GM12878 (cell line): ENCODE measurements at regions not wholly inside any gene's neighbourhood (a gene's known extent, or its start where the extent isn't known, plus 50 kb on each side); places are given as distances from the start of the nearest gene placed in this dataset.
A peak's percentile ranks its signal among the peaks of the same experiment; 100 is the strongest.

Source experiments
- ATAC-seq: fragments of 200-7000 bp; cut with Tn5 transposase; 3 replicates; pipeline ENCODE4 v1.9.1; 2020; ENCODE audit warnings: mild to moderate bottlenecking, moderate library complexity
- BruUV-seq: library from RNA; stranded (reverse); fragments of 400-500 nt; replicated peaks from 2 replicates; lab custom pipeline; 2021; lab: Mats Ljungman, UMichigan
- CTCF ChIA-PET: fragments of 300-600 bp; sonication (Branson Sonifier 250); formaldehyde crosslinking; extraction: SDS; loops from one replicate; lab custom pipeline; 2021; ENCODE audit warnings: inconsistent platforms; lab: Yijun Ruan, JAX
- POLR2A ChIA-PET: fragments of 350-600 bp; formaldehyde crosslinking; extraction: SDS; loops from one replicate; lab custom pipeline; 2021; ENCODE audit warnings: inconsistent platforms; lab: Charles Lee
- RAD21 ChIA-PET: fragments of 300-600 bp; sonication (Branson Sonifier 250); formaldehyde crosslinking; loops from one replicate; lab custom pipeline; 2023; ENCODE audit warnings: antibody characterized with exemption; ENCODE audit not compliant: unreplicated experiment; lab: Charles Lee
- SMC1A ChIA-PET: fragments of 300-600 bp; sonication (Branson Sonifier 250); formaldehyde crosslinking; loops from one replicate; lab custom pipeline; 2023; ENCODE audit not compliant: unreplicated experiment, uncharacterized antibody; lab: Charles Lee
- DNase-seq: peaks from one replicate; pipeline ENCODE4 v3.0.0-alpha.2; 2011; ENCODE audit warnings: low read depth, low spot score
- FAIRE-seq: peaks from 3 replicates; lab custom pipeline; 2011; peaks lifted over from hg19 to GRCh38; lab: Jason Lieb, UNC
- H2AFZ ChIP-seq: 2 replicates; pipeline ENCODE4 v1.6.0; 2011; ENCODE audit warnings: low read depth, low read length, control low read depth; ENCODE audit not compliant: control insufficient read depth
- H3K27ac ChIP-seq: 2 replicates; pipeline ENCODE4 v1.5.1; 2011; ENCODE audit warnings: control low read depth; ENCODE audit not compliant: control insufficient read depth, insufficient read depth
- H3K27me3 ChIP-seq, 2 experiments: replicated peaks in 1 of 2; 2 replicates each; pipeline versions ENCODE4 v1.6.0 to v1.6.1; 2011; ENCODE audit warnings: low read length in 1 of 2; ENCODE audit not compliant: control insufficient read depth in 2 of 2, insufficient read depth in 2 of 2
- H3K36me3 ChIP-seq, 2 experiments: 2 replicates each; pipeline ENCODE4 v1.5.1; 2011; ENCODE audit warnings: low read length in 1 of 2; ENCODE audit not compliant: control insufficient read depth in 2 of 2, insufficient read depth in 2 of 2
- H3K4me1 ChIP-seq: 2 replicates; pipeline ENCODE4 v1.6.1; 2011; ENCODE audit warnings: mild to moderate bottlenecking, low read length, moderate library complexity, mixed read lengths; ENCODE audit not compliant: control insufficient read depth, insufficient read depth
- H3K4me2 ChIP-seq: 2 replicates; pipeline ENCODE4 v1.6.0; 2011; ENCODE audit warnings: control low read depth; ENCODE audit not compliant: control insufficient read depth, insufficient read depth
- H3K4me3 ChIP-seq: fragments of 200-600 bp; sonication (generic); 2 replicates; pipeline ENCODE4 v1.5.1; 2016
- H3K79me2 ChIP-seq: 2 replicates; pipeline ENCODE4 v1.6.0; 2011; ENCODE audit warnings: low read length; ENCODE audit not compliant: control insufficient read depth, insufficient read depth
- H3K9ac ChIP-seq: 2 replicates; pipeline ENCODE4 v1.8.0; 2011; ENCODE audit warnings: low read length, control low read depth, mixed read lengths; ENCODE audit not compliant: control insufficient read depth, insufficient read depth
- H3K9me3 ChIP-seq: replicated peaks from 3 replicates; pipeline ENCODE4 v1.5.1; 2011; ENCODE audit warnings: mild to moderate bottlenecking, low read length; ENCODE audit not compliant: control insufficient read depth, insufficient read depth
- H4K20me1 ChIP-seq: 2 replicates; pipeline ENCODE4 v1.6.0; 2011; ENCODE audit not compliant: control insufficient read depth, insufficient read depth
- ETV6 ChIP-seq, 2 experiments: fragments of 450-650 bp in 1 of 2; IDR thresholded peaks in 1 of 2; conservative IDR thresholded peaks in 1 of 2; 2 replicates each; pipeline ENCODE4 v1.6.1; 2014; ENCODE audit warnings: antibody characterized with exemption in 1 of 2, borderline replicate concordance in 1 of 2, low read depth in 1 of 2, mild to moderate bottlenecking in 1 of 2, moderate library complexity in 1 of 2
- NFXL1 ChIP-seq: fragments of 450-650 bp; IDR thresholded peaks from 2 replicates; pipeline ENCODE4 v1.6.1; 2017; ENCODE audit warnings: antibody characterized with exemption, mild to moderate bottlenecking, borderline replicate concordance
- WRNIP1 ChIP-seq: IDR thresholded peaks from 2 replicates; pipeline ENCODE4 v1.6.1; 2011; ENCODE audit warnings: low read depth, low read length, improper control_type of control experiment, borderline replicate concordance
- WGBS: methylation state at CpG from one replicate; pipeline ENCODE4 v1.1.6; 2016; ENCODE audit warnings: low lambda C conversion rate; ENCODE audit not compliant: insufficient replicate concordance, insufficient coverage; ENCODE audit errors: missing lambda C conversion rate; 5-methylcytosine and 5-hydroxymethylcytosine counted together
- in situ Hi-C: fragments of 300-500 bp; cut with MboI; formaldehyde crosslinking; loops from 9 replicates; pipeline ENCODE4 v1.14.3; 2018; ENCODE audit warnings: mixed read lengths
- intact Hi-C: fragments of 100-400 bp; cut with micrococcal nuclease; formaldehyde crosslinking; loops from one replicate; pipeline ENCODE4 v1.14.2; 2022; ENCODE audit not compliant: unreplicated experiment

DNA sequence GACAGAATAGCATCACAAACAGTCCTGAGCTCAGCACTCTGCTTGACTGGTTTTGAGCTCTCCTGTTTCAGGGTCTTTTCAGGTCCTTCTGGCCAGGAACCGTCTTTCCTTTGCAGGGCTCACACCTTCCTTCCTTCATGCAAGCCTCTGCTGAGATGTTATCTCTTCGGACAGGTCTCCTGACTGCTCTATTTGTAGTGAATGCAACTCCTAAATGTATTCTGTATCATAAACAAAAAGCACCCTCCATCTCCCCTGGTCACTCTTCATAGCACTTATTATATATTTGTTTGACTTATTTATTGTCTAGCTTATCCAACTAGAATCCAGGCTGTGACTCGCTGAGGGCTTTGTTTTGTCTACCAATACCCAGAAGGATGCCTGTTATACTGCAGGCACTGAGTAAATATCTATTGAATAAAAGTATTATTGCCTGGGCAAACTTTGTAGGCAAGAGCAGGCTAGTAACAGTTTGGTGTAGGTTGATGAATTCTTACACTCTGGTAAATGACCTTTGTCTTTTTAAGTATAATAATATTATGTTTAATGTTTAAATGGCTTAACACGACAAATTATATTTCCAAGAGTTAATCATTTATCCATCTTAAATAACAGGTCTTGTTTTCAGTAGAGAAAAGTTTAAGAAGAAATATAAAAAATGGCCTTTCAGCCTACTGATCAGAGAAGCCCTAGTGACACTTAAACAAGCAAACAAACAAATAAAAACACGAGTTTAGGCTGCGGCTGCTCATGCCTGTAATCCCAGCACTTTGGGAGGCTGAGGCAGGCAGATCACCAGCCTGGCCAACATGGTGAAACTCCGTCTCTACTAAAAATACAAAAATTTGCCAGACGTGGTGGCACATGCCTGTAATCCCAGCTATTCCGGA, 199.7 kb downstream of the BCAS1 start:
- Histone ChIP-seq H3K36me3 (no peaks in the 10 kb centered on the region), H3K9ac (no peak overlapping the region), H4K20me1 (no peaks in the 10 kb centered on the region), H3K9me3 (no peaks in the 10 kb centered on the region; the same call in 2 of the 3 replicates), H3K27ac (peak overlapping the region; percentile 68; the same call in 1 of the 2 replicates), H2AFZ (peak overlapping the region; percentile 21), H3K79me2 (no peaks in the 10 kb centered on the region; the same call in 1 of the 2 replicates), H3K4me2 (no peak overlapping the region), H3K4me1 (peaks cover 46% of the 10 kb centered on the region), H3K27me3 (no peaks in the 10 kb centered on the region), H3K4me3 (no peak overlapping the region)
- SMC1A ChIA-PET = interaction anchor here (0.5 to 3.8 kb wide), 39 partner anchors 9 to 724 kb away, joined by 3 to 59 read pairs (median 4); no protein-coding TSS in a partner anchor
- RAD21 ChIA-PET = interaction anchor here (0.6 to 4.3 kb wide), 19 partner anchors 21 to 288 kb away, joined by 3 to 74 read pairs (median 4); no protein-coding TSS in a partner anchor
- POLR2A ChIA-PET = interaction anchor here (0.6 to 1.3 kb wide), 6 partner anchors 24 to 285 kb away, joined by 3 to 6 read pairs (median 4); no protein-coding TSS in a partner anchor
- intact Hi-C loops = loop anchor here (5.0 kb wide), 2 partner anchors 133 to 192 kb away; no protein-coding TSS in a partner anchor
- in situ Hi-C loops = no loop called here
- BruUV-seq = no TSS peak
- CTCF ChIA-PET = interaction anchor here (0.8 to 3.9 kb wide), 18 partner anchors 21 to 213 kb away, joined by 3 to 34 read pairs (median 4); no protein-coding TSS in a partner anchor
- ATAC-seq = no peak
- WGBS = 74% methylated on average over 9 of the region's 9 CpGs
- no peak for DNase-seq
- TF ChIP-seq WRNIP1 (no peak), NFXL1 (peak; percentile 49), ETV6 (conservative IDR thresholded peaks at IDR 0.05 in 1 of 2, IDR thresholded peaks at IDR 0.05 in 1 of 2; ENCODE audit: borderline replicate concordance in 1 of 2, low read depth in 1 of 2) (peak in 1 of 2 experiments; percentile 91; a peak in 1 of 4 replicates)
- no peak for FAIRE-seq
